ENCODE measurements at regions not wholly inside any gene's neighbourhood (a gene's known extent, or its start where the extent isn't known, plus 50 kb on each side); places are given as distances from the start of the nearest gene placed in this dataset.

- no peaks in the 10 kb centered on the region for H3K27me3 Mint-ChIP-seq (ENCODE audit: low read depth)
- no peak overlapping the region for H3K27ac Mint-ChIP-seq (ENCODE audit: unreplicated experiment)
- H3K4me3 Mint-ChIP-seq = no peak overlapping the region
- H3K36me3 Mint-ChIP-seq (ENCODE audit: low read depth) = peaks cover 13% of the 10 kb centered on the region
- TF ChIP-seq CTCF (conservative IDR thresholded peaks at IDR 0.05) = no peak
- no peaks in the 10 kb centered on the region for H3K4me1 Mint-ChIP-seq
- no peak for DNase-seq (ENCODE audit: low read depth, low spot score)
- peaks cover 13% of the 10 kb centered on the region for H3K9me3 Mint-ChIP-seq
Measured at GRCh38 chr4:28254003-28254402, 1393.4 kb downstream of the STIM2 start.

- DNase-seq (ENCODE audit: low read depth, low spot score) = no peak
- Mint-ChIP-seq H3K9me3 (peaks cover 13% of the 10 kb centered on the region), H3K4me1 (no peaks in the 10 kb centered on the region), H3K4me3 (no peak overlapping the region), H3K36me3 (ENCODE audit: low read depth) (peaks cover 13% of the 10 kb centered on the region), H3K27me3 (ENCODE audit: low read depth) (no peaks in the 10 kb centered on the region), H3K27ac (ENCODE audit: unreplicated experiment) (no peak overlapping the region)
- TF ChIP-seq CTCF (conservative IDR thresholded peaks at IDR 0.05) = no peak
Measured at GRCh38 chr4:28256295-28256694, 1395.7 kb downstream of the STIM2 start.

- Mint-ChIP-seq H3K36me3 (ENCODE audit: low read depth) (peaks cover 8% of the 10 kb centered on the region), H3K4me1 (no peaks in the 10 kb centered on the region), H3K27me3 (ENCODE audit: low read depth) (no peaks in the 10 kb centered on the region), H3K9me3 (peaks cover 11% of the 10 kb centered on the region), H3K4me3 (no peak overlapping the region), H3K27ac (ENCODE audit: unreplicated experiment) (no peak overlapping the region)
- TF ChIP-seq CTCF (conservative IDR thresholded peaks at IDR 0.05) = no peak
- no peak for DNase-seq (ENCODE audit: low read depth, low spot score)
Measured at GRCh38 chr4:28259951-28260350, 1399.3 kb downstream of the STIM2 start.

- Mint-ChIP-seq H3K4me1 (no peaks in the 10 kb centered on the region), H3K27me3 (ENCODE audit: low read depth) (no peaks in the 10 kb centered on the region), H3K36me3 (ENCODE audit: low read depth) (no peaks in the 10 kb centered on the region), H3K27ac (ENCODE audit: unreplicated experiment) (no peak overlapping the region), H3K9me3 (peaks cover 2% of the 10 kb centered on the region), H3K4me3 (no peak overlapping the region)
- TF ChIP-seq CTCF (conservative IDR thresholded peaks at IDR 0.05) = no peak
- no peak for DNase-seq (ENCODE audit: low read depth, low spot score)
Measured at GRCh38 chr4:28267166-28267565, 1406.5 kb downstream of the STIM2 start.

GRCh38 chr4:28269426-28269825 lies 1408.8 kb downstream of the STIM2 start:
- no peak overlapping the region for H3K27ac Mint-ChIP-seq (ENCODE audit: unreplicated experiment)
- H3K9me3 Mint-ChIP-seq = peaks cover 7% of the 10 kb centered on the region
- no peak overlapping the region for H3K4me3 Mint-ChIP-seq
- peaks cover 3% of the 10 kb centered on the region for H3K36me3 Mint-ChIP-seq (ENCODE audit: low read depth)
- H3K4me1 Mint-ChIP-seq = no peaks in the 10 kb centered on the region
- TF ChIP-seq CTCF (conservative IDR thresholded peaks at IDR 0.05) = no peak
- no peaks in the 10 kb centered on the region for H3K27me3 Mint-ChIP-seq (ENCODE audit: low read depth)
- DNase-seq (ENCODE audit: low read depth, low spot score) = no peak

GRCh38 chr4:28277931-28278330 lies 1417.3 kb downstream of the STIM2 start:
- no peak for TF ChIP-seq CTCF (conservative IDR thresholded peaks at IDR 0.05)
- Mint-ChIP-seq H3K36me3 (ENCODE audit: low read depth) (peaks cover 11% of the 10 kb centered on the region), H3K4me3 (no peak overlapping the region), H3K4me1 (peaks cover 13% of the 10 kb centered on the region), H3K9me3 (peaks cover 15% of the 10 kb centered on the region), H3K27me3 (ENCODE audit: low read depth) (no peaks in the 10 kb centered on the region), H3K27ac (ENCODE audit: unreplicated experiment) (no peak overlapping the region)
- DNase-seq (ENCODE audit: low read depth, low spot score) = no peak

Data from neural crest cell (in vitro differentiated cells).